ENCODE measurements at regions not wholly inside any gene's neighbourhood (a gene's known extent, or its start where the extent isn't known, plus 50 kb on each side); places are given as distances from the start of the nearest gene placed in this dataset.

GRCh38 chr3:182327196-182327681 is 466.1 kb upstream of the ATP11B start:
- TF ChIP-seq TAF1 (IDR thresholded peaks at IDR 0.05; ENCODE audit: borderline replicate concordance, low read depth, low read length) (no peak), POLR2AphosphoS5 (IDR thresholded peaks at IDR 0.05; ENCODE audit: low read depth, low read length) (no peak)

All from GM12892 (cell line).